ENCODE measurements at regions not wholly inside any gene's neighbourhood (a gene's known extent, or its start where the extent isn't known, plus 50 kb on each side); places are given as distances from the start of the nearest gene placed in this dataset.
"Not testable (repeated sequence)": the region's sequence is repeated elsewhere in the genome, so short reads cannot be mapped to it uniquely, and the experiment has no call there.

- DNase-seq (ENCODE audit: extremely low read depth, low read depth, low spot score), result no peak
Measured at GRCh38 chr5:166695326-166695725, 1596.1 kb upstream of the WWC1 start.

- DNase-seq (ENCODE audit: extremely low read depth, low read depth, low spot score), result no peak
Measured at GRCh38 chr5:166708291-166708690, 1583.2 kb upstream of the WWC1 start.

- no peak for DNase-seq (ENCODE audit: extremely low read depth, low read depth, low spot score)
Measured at GRCh38 chr5:166709691-166710090, 1581.8 kb upstream of the WWC1 start.

- DNase-seq (ENCODE audit: extremely low read depth, low read depth, low spot score), result no peak
Measured at GRCh38 chr5:166710271-166710670, 1581.2 kb upstream of the WWC1 start.

GRCh38 chr5:166712447-166713185 is 1578.8 kb upstream of the WWC1 start:
- DNase-seq (ENCODE audit: extremely low read depth, low read depth, low spot score), result no peak

GRCh38 chr5:166713295-166713694 is 1578.2 kb upstream of the WWC1 start:
- no peak for DNase-seq (ENCODE audit: extremely low read depth, low read depth, low spot score)

- no peak for DNase-seq (ENCODE audit: extremely low read depth, low read depth, low spot score)
Measured at GRCh38 chr5:166716856-166717492, 1574.5 kb upstream of the WWC1 start.

- DNase-seq (ENCODE audit: extremely low read depth, low read depth, low spot score), result no peak
Measured at GRCh38 chr5:166719991-166720390, 1571.5 kb upstream of the WWC1 start.

- DNase-seq (ENCODE audit: extremely low read depth, low read depth, low spot score), result no peak
Measured at GRCh38 chr5:166722939-166723338, 1568.5 kb upstream of the WWC1 start.

- DNase-seq (ENCODE audit: extremely low read depth, low read depth, low spot score), result no peak
Measured at GRCh38 chr5:166724284-166724683, 1567.2 kb upstream of the WWC1 start.

- DNase-seq (ENCODE audit: extremely low read depth, low read depth, low spot score), result no peak
Measured at GRCh38 chr5:166725593-166725992, 1565.9 kb upstream of the WWC1 start.

- no peak for DNase-seq (ENCODE audit: extremely low read depth, low read depth, low spot score)
Measured at GRCh38 chr5:166726406-166726805, 1565.0 kb upstream of the WWC1 start.

- not testable (repeated sequence) for DNase-seq (ENCODE audit: extremely low read depth, low read depth, low spot score)
Measured at GRCh38 chr5:166742951-166743350, 1548.5 kb upstream of the WWC1 start.

GRCh38 chr5:166746506-166746905 is 1544.9 kb upstream of the WWC1 start:
- DNase-seq (ENCODE audit: extremely low read depth, low read depth, low spot score), result no peak

- no peak for DNase-seq (ENCODE audit: extremely low read depth, low read depth, low spot score)
Measured at GRCh38 chr5:166750376-166750775, 1541.1 kb upstream of the WWC1 start.

- no peak for DNase-seq (ENCODE audit: extremely low read depth, low read depth, low spot score)
Measured at GRCh38 chr5:166758151-166758550, 1533.3 kb upstream of the WWC1 start.

- DNase-seq (ENCODE audit: extremely low read depth, low read depth, low spot score), result no peak
Measured at GRCh38 chr5:166767858-166768257, 1523.6 kb upstream of the WWC1 start.

GRCh38 chr5:166768536-166768935 is 1522.9 kb upstream of the WWC1 start:
- DNase-seq (ENCODE audit: extremely low read depth, low read depth, low spot score), result no peak

GRCh38 chr5:166772770-166773169 is 1518.7 kb upstream of the WWC1 start:
- DNase-seq (ENCODE audit: extremely low read depth, low read depth, low spot score), result no peak

- DNase-seq (ENCODE audit: extremely low read depth, low read depth, low spot score), result no peak
Measured at GRCh38 chr5:166781737-166782136, 1509.7 kb upstream of the WWC1 start.

- no peak for DNase-seq (ENCODE audit: extremely low read depth, low read depth, low spot score)
Measured at GRCh38 chr5:166784545-166785078, 1506.8 kb upstream of the WWC1 start.

GRCh38 chr5:166786178-166786577 is 1505.3 kb upstream of the WWC1 start:
- DNase-seq (ENCODE audit: extremely low read depth, low read depth, low spot score), result no peak
